ENCODE measurements at regions not wholly inside any gene's neighbourhood (a gene's known extent, or its start where the extent isn't known, plus 50 kb on each side); places are given as distances from the start of the nearest gene placed in this dataset.

DNA sequence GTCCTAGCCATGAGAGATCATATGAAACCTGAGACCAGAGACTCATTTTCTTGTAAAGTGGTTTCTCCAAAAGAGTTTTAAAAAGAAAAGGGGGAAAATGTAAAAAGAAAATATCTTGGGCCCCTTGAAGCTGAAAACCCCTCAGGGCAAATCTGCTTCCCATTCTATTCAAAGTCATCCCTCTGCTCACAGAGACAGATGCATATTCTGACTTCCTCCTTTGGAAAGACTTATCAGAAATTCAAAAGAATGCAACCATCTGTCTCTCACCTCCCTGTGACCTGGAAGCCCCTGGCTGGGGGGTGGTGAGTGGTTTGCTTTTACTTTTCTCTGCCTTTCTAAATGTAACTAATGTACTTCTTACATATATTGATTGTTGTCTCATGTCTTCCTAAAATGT, 1154.8 kb downstream of the NSUN3 start:
- TF ChIP-seq CTCF (IDR thresholded peaks at IDR 0.05; ENCODE audit: poor library complexity) (no peak), EZH2phosphoT487 (IDR thresholded peaks at IDR 0.05; ENCODE audit: low read depth, severe bottlenecking, unreplicated experiment) (no peak)
